ENCODE measurements at regions not wholly inside any gene's neighbourhood (a gene's known extent, or its start where the extent isn't known, plus 50 kb on each side); places are given as distances from the start of the nearest gene placed in this dataset.

- ATAC-seq (replicated peaks in 6 of 8), result no peak
- in situ Hi-C loops (cut with MboI; ENCODE audit: low pct_unique_long_range_greater_than_20kb in 2 of 9, low sequenced_read_pairs in 9 of 9, unreplicated experiment in 9 of 9), result loop anchor here in 1 of 9 experiments (25.0 kb wide), 1 partner anchor 96 kb away; no protein-coding TSS in a partner anchor
- 73 to 100% (median 89%) methylated on average over 1 to 2 of the region's 2 CpGs; no CpG with 5 or more reads in 2 of the 10 experiments for WGBS, 10 experiments
- Histone ChIP-seq H3K27ac (peak overlapping the region in 1 of 2 donors; percentile 73), H3K4me3 (no peak overlapping the region), H3K4me1 (replicated peaks in 1 of 2) (peaks cover 43 to 55% of the 10 kb centered on the region in 2 donors)
Observed at GRCh38 chr3:159233734-159234133, 431.9 kb downstream of the MFSD1 start.

GRCh38 chr3:159234306-159234705 is 432.5 kb downstream of the MFSD1 start:
- in situ Hi-C loops (cut with MboI; ENCODE audit: low pct_unique_long_range_greater_than_20kb in 2 of 9, low sequenced_read_pairs in 9 of 9, unreplicated experiment in 9 of 9), result loop anchor here in 1 of 9 experiments (25.0 kb wide), 1 partner anchor 97 kb away; no protein-coding TSS in a partner anchor
- ATAC-seq (replicated peaks in 6 of 8), result peak in 2 of 8 experiments; percentile 19 to 36
- Histone ChIP-seq H3K27ac (peak overlapping the region in 1 of 2 donors; percentile 73), H3K4me3 (no peak overlapping the region), H3K4me1 (replicated peaks in 1 of 2) (peaks cover 49 to 56% of the 10 kb centered on the region in 2 donors)
- whole genome bisulfite sequencing, 10 experiments, result 10 to 82% (median 68%) methylated on average over 1 to 3 of the region's 3 CpGs

GRCh38 chr3:159236321-159236720 is 434.5 kb downstream of the MFSD1 start:
- Histone ChIP-seq H3K4me1 (replicated peaks in 1 of 2) (peaks cover 50 to 71% of the 10 kb centered on the region in 2 donors), H3K27ac (peak overlapping the region; percentile 60 to 73), H3K4me3 (no peak overlapping the region)
- WGBS, 10 experiments, result 0 to 75% (median 15%) methylated on average over 1 of the region's 1 CpG; no CpG with 5 or more reads in 2 of the 10 experiments
- in situ Hi-C loops (cut with MboI; ENCODE audit: low pct_unique_long_range_greater_than_20kb in 2 of 9, low sequenced_read_pairs in 9 of 9, unreplicated experiment in 9 of 9), result loop anchor here in 1 of 9 experiments (25.0 kb wide), 1 partner anchor 99 kb away; no protein-coding TSS in a partner anchor
- ATAC-seq (replicated peaks in 6 of 8), result peak in 7 of 8 experiments; percentile 36 to 95 (median 84)

GRCh38 chr3:159237226-159237625 is 435.4 kb downstream of the MFSD1 start:
- WGBS, 10 experiments, result 0 to 79% (median 31%) methylated on average over 1 to 3 of the region's 3 CpGs
- in situ Hi-C loops (cut with MboI; ENCODE audit: low pct_unique_long_range_greater_than_20kb in 2 of 9, low sequenced_read_pairs in 9 of 9, unreplicated experiment in 9 of 9), result loop anchor here in 1 of 9 experiments (25.0 kb wide), 1 partner anchor 100 kb away; no protein-coding TSS in a partner anchor
- H3K4me3 ChIP-seq, result no peak overlapping the region
- peak overlapping the region; percentile 49 to 63 for H3K27ac ChIP-seq
- peak in 5 of 8 experiments; percentile 33 to 51 (median 42) for ATAC-seq (replicated peaks in 6 of 8)
- H3K4me1 ChIP-seq (replicated peaks in 1 of 2), result peaks cover 50 to 71% of the 10 kb centered on the region in 2 donors

GRCh38 chr3:159238646-159239045 is 436.8 kb downstream of the MFSD1 start:
- Histone ChIP-seq H3K4me1 (replicated peaks in 1 of 2) (peaks cover 50 to 69% of the 10 kb centered on the region in 2 donors), H3K27ac (peak overlapping the region in 1 of 2 donors; percentile 49), H3K4me3 (no peak overlapping the region)
- in situ Hi-C loops (cut with MboI; ENCODE audit: low pct_unique_long_range_greater_than_20kb in 2 of 9, low sequenced_read_pairs in 9 of 9, unreplicated experiment in 9 of 9), result loop anchor here in 1 of 9 experiments (25.0 kb wide), 1 partner anchor 101 kb away; no protein-coding TSS in a partner anchor
- peak in 3 of 8 experiments; percentile 3 to 33 (median 32) for ATAC-seq (replicated peaks in 6 of 8)
- WGBS, 10 experiments, result 40 to 100% (median 75%) methylated on average over 1 to 2 of the region's 2 CpGs; no CpG with 5 or more reads in 5 of the 10 experiments

GRCh38 chr3:159239059-159239458 is 437.2 kb downstream of the MFSD1 start:
- peak overlapping the region in 1 of 2 donors; percentile 39 for H3K27ac ChIP-seq
- H3K4me1 ChIP-seq (replicated peaks in 1 of 2), result peaks cover 50 to 65% of the 10 kb centered on the region in 2 donors
- peak in 6 of 8 experiments; percentile 14 to 75 (median 35) for ATAC-seq (replicated peaks in 6 of 8)
- no peak overlapping the region for H3K4me3 ChIP-seq
- in situ Hi-C loops (cut with MboI; ENCODE audit: low pct_unique_long_range_greater_than_20kb in 2 of 9, low sequenced_read_pairs in 9 of 9, unreplicated experiment in 9 of 9), result loop anchor here in 1 of 9 experiments (25.0 kb wide), 1 partner anchor 102 kb away; no protein-coding TSS in a partner anchor

- in situ Hi-C loops (cut with MboI; ENCODE audit: low pct_unique_long_range_greater_than_20kb in 2 of 9, low sequenced_read_pairs in 9 of 9, unreplicated experiment in 9 of 9), result loop anchor here in 2 of 9 experiments (10.0 to 25.0 kb wide), 2 partner anchors 108 to 110 kb away; no protein-coding TSS in a partner anchor
- Histone ChIP-seq H3K4me3 (no peak overlapping the region), H3K4me1 (replicated peaks in 1 of 2) (peaks cover 3 to 31% of the 10 kb centered on the region in 2 donors), H3K27ac (no peak overlapping the region)
- peak in 2 of 8 experiments; percentile 33 to 89 for ATAC-seq (replicated peaks in 6 of 8)
- WGBS, 10 experiments, result 45 to 94% (median 83%) methylated on average over 1 to 4 of the region's 4 CpGs; no CpG with 5 or more reads in 3 of the 10 experiments
Observed at GRCh38 chr3:159244933-159245332, 443.1 kb downstream of the MFSD1 start.

- in situ Hi-C loops (cut with MboI; ENCODE audit: low pct_unique_long_range_greater_than_20kb in 2 of 9, low sequenced_read_pairs in 9 of 9, unreplicated experiment in 9 of 9), result loop anchor here in 2 of 9 experiments (10.0 to 25.0 kb wide), 2 partner anchors 109 to 111 kb away; no protein-coding TSS in a partner anchor
- no peak overlapping the region for H3K27ac ChIP-seq
- H3K4me1 ChIP-seq (replicated peaks in 1 of 2), result peaks cover 9 to 31% of the 10 kb centered on the region in 2 donors
- no peak for ATAC-seq (replicated peaks in 6 of 8)
- no peak overlapping the region for H3K4me3 ChIP-seq
Observed at GRCh38 chr3:159245871-159246270, 444.0 kb downstream of the MFSD1 start.

- Histone ChIP-seq H3K4me1 (replicated peaks in 1 of 2) (peaks cover 14 to 36% of the 10 kb centered on the region in 2 donors), H3K27ac (no peak overlapping the region), H3K4me3 (no peak overlapping the region)
- ATAC-seq (replicated peaks in 6 of 8), result no peak
- in situ Hi-C loops (cut with MboI; ENCODE audit: low pct_unique_long_range_greater_than_20kb in 2 of 9, low sequenced_read_pairs in 9 of 9, unreplicated experiment in 9 of 9), result loop anchor here in 2 of 9 experiments (10.0 to 25.0 kb wide), 2 partner anchors 109 to 112 kb away; no protein-coding TSS in a partner anchor
- WGBS, 10 experiments, result 58 to 90% (median 73%) methylated on average over 1 to 5 of the region's 5 CpGs; no CpG with 5 or more reads in 3 of the 10 experiments
Observed at GRCh38 chr3:159246385-159246784, 444.5 kb downstream of the MFSD1 start.

- Histone ChIP-seq H3K4me3 (no peak overlapping the region), H3K27ac (peak overlapping the region in 1 of 2 donors; percentile 48), H3K4me1 (replicated peaks in 1 of 2) (peaks cover 16 to 45% of the 10 kb centered on the region in 2 donors)
- peak in 5 of 8 experiments; percentile 50 to 92 (median 79) for ATAC-seq (replicated peaks in 6 of 8)
- 52 to 100% (median 64%) methylated on average over 1 to 5 of the region's 5 CpGs for WGBS, 10 experiments
- in situ Hi-C loops (cut with MboI; ENCODE audit: low pct_unique_long_range_greater_than_20kb in 2 of 9, low sequenced_read_pairs in 9 of 9, unreplicated experiment in 9 of 9), result loop anchor here (10.0 to 25.0 kb wide), 11 partner anchors 112 to 763 kb away; partner anchors contain the start of genes LXN (in 1 of the 9) and RARRES1 (in 1 of the 9)
Observed at GRCh38 chr3:159249472-159250174, 447.8 kb downstream of the MFSD1 start.

- peak in 1 of 8 experiments; percentile 34 for ATAC-seq (replicated peaks in 6 of 8)
- WGBS, 10 experiments, result 38 to 100% (median 56%) methylated on average over 1 of the region's 1 CpG; no CpG with 5 or more reads in 1 of the 10 experiments
- in situ Hi-C loops (cut with MboI; ENCODE audit: low pct_unique_long_range_greater_than_20kb in 2 of 9, low sequenced_read_pairs in 9 of 9, unreplicated experiment in 9 of 9), result loop anchor here (10.0 to 25.0 kb wide), 9 partner anchors 336 to 761 kb away; partner anchors contain the start of genes LXN (in 1 of the 9) and RARRES1 (in 1 of the 9)
- Histone ChIP-seq H3K27ac (peak overlapping the region in 1 of 2 donors; percentile 27), H3K4me1 (replicated peaks in 1 of 2) (peaks cover 16 to 45% of the 10 kb centered on the region in 2 donors), H3K4me3 (no peak overlapping the region)
Observed at GRCh38 chr3:159250961-159251360, 449.1 kb downstream of the MFSD1 start.

GRCh38 chr3:159252274-159252673 is 450.4 kb downstream of the MFSD1 start:
- Histone ChIP-seq H3K4me1 (replicated peaks in 1 of 2) (peaks cover 16 to 45% of the 10 kb centered on the region in 2 donors), H3K4me3 (no peak overlapping the region), H3K27ac (no peak overlapping the region)
- WGBS, 10 experiments, result 0 to 100% (median 57%) methylated on average over 1 of the region's 1 CpG; no CpG with 5 or more reads in 3 of the 10 experiments
- in situ Hi-C loops (cut with MboI; ENCODE audit: low pct_unique_long_range_greater_than_20kb in 2 of 9, low sequenced_read_pairs in 9 of 9, unreplicated experiment in 9 of 9), result loop anchor here (10.0 to 25.0 kb wide), 9 partner anchors 335 to 760 kb away; partner anchors contain the start of genes LXN (in 1 of the 9) and RARRES1 (in 1 of the 9)
- ATAC-seq (replicated peaks in 6 of 8), result no peak
